ENCODE measurements at regions not wholly inside any gene's neighbourhood (a gene's known extent, or its start where the extent isn't known, plus 50 kb on each side); places are given as distances from the start of the nearest gene placed in this dataset.

- TF ChIP-seq, protein P1, sequence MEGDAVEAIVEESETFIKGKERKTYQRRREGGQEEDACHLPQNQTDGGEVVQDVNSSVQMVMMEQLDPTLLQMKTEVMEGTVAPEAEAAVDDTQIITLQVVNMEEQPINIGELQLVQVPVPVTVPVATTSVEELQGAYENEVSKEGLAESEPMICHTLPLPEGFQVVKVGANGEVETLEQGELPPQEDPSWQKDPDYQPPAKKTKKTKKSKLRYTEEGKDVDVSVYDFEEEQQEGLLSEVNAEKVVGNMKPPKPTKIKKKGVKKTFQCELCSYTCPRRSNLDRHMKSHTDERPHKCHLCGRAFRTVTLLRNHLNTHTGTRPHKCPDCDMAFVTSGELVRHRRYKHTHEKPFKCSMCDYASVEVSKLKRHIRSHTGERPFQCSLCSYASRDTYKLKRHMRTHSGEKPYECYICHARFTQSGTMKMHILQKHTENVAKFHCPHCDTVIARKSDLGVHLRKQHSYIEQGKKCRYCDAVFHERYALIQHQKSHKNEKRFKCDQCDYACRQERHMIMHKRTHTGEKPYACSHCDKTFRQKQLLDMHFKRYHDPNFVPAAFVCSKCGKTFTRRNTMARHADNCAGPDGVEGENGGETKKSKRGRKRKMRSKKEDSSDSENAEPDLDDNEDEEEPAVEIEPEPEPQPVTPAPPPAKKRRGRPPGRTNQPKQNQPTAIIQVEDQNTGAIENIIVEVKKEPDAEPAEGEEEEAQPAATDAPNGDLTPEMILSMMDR (IDR thresholded peaks at IDR 0.05; ENCODE audit: unreplicated experiment): no peak
- no peak overlapping the region for H3K27ac Mint-ChIP-seq
- H3K4me1 Mint-ChIP-seq: no peaks in the 10 kb centered on the region
- H3K36me3 Mint-ChIP-seq: no peaks in the 10 kb centered on the region
- H3K9me3 Mint-ChIP-seq: peaks cover 4% of the 10 kb centered on the region
- DNase-seq (ENCODE audit: low spot score in 2 of 2, unreplicated experiment in 2 of 2): no peak
- no peaks in the 10 kb centered on the region for H3K27me3 Mint-ChIP-seq (ENCODE audit: low read depth)
- no peak overlapping the region for H3K4me3 Mint-ChIP-seq
Observed at GRCh38 chr12:46671102-46671501, 154.7 kb downstream of the SLC38A4 start.

DNA sequence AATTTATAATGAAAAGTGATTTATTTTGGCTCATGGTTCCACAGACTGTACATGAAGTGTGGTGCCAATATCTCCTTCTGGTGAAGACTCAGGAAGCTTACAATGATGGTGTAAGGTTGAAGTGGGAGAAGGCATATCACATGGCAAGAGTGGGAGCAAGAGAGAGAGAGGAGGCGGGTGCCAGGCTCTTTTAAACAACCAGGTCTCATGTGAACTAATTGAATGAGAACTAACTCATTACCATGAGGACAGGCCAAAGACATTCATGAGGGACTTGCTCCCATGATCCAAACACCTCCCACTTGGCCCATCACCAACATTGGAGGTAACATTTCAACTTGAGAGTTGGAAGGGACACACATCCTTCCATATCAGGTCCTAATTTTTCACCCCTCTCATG lies 155.2 kb downstream of the SLC38A4 start:
- peaks cover 4% of the 10 kb centered on the region for H3K9me3 Mint-ChIP-seq
- no peaks in the 10 kb centered on the region for H3K27me3 Mint-ChIP-seq (ENCODE audit: low read depth)
- no peaks in the 10 kb centered on the region for H3K36me3 Mint-ChIP-seq
- no peak overlapping the region for H3K27ac Mint-ChIP-seq
- TF ChIP-seq, protein P1 (IDR thresholded peaks at IDR 0.05; ENCODE audit: unreplicated experiment): no peak
- DNase-seq (ENCODE audit: low spot score in 2 of 2, unreplicated experiment in 2 of 2): no peak
- no peaks in the 10 kb centered on the region for H3K4me1 Mint-ChIP-seq
- H3K4me3 Mint-ChIP-seq: no peak overlapping the region

GRCh38 chr12:46669720-46670119 lies 156.1 kb downstream of the SLC38A4 start:
- Mint-ChIP-seq H3K27ac (no peak overlapping the region), H3K9me3 (peaks cover 4% of the 10 kb centered on the region), H3K36me3 (no peaks in the 10 kb centered on the region), H3K4me1 (peaks cover 7% of the 10 kb centered on the region), H3K27me3 (ENCODE audit: low read depth) (no peaks in the 10 kb centered on the region), H3K4me3 (no peak overlapping the region)
- TF ChIP-seq, protein P1 (IDR thresholded peaks at IDR 0.05; ENCODE audit: unreplicated experiment): no peak
- no peak for DNase-seq (ENCODE audit: low spot score in 2 of 2, unreplicated experiment in 2 of 2)

DNA sequence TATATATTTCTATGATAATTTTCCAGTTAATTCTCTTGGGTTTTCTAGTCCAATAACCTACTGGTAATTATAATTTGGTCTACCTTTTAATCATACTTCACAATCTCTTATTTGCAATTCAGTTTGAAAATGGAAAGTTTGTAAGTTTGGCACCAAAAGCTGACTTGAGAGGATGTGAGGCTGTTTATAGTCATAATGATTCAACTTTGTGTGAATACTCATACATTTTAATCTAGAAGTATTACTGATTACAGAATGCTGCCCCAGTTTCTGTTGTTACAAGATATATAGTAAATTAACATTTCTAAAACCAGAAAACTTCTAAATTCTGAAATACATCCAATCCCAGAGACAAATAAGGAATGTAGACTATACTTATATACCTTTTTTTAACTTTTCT lies 158.2 kb downstream of the SLC38A4 start:
- no peaks in the 10 kb centered on the region for H3K27me3 Mint-ChIP-seq (ENCODE audit: low read depth)
- DNase-seq (ENCODE audit: low spot score in 2 of 2, unreplicated experiment in 2 of 2): no peak
- H3K9me3 Mint-ChIP-seq: peaks cover 4% of the 10 kb centered on the region
- TF ChIP-seq, protein P1 (IDR thresholded peaks at IDR 0.05; ENCODE audit: unreplicated experiment): no peak
- no peak overlapping the region for H3K27ac Mint-ChIP-seq
- H3K4me3 Mint-ChIP-seq: no peak overlapping the region
- peaks cover 15% of the 10 kb centered on the region for H3K4me1 Mint-ChIP-seq
- H3K36me3 Mint-ChIP-seq: no peaks in the 10 kb centered on the region

DNA sequence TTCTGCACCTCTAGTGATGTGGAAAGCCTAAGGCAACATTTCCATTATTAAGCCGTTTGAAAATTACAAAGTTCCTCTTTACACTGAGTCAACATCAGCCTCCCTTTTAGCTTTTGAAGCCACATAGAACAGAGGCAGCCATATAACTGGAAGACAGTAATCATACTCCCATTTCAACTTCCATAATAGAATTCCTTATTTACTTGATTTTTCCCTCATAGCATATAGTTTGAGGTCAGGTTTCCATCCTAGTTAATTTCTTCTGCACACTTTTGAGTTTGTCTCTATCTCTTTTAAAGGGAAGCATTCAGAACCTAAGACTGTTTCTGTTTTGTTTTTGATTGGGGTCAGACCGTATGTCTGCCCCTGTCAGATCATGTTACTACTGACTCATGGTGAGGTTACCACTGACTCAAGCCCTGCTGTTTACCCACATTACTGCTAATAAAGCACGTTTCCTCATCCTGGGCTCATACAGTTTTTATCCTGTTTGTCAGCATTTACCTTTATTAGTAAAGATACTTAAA lies 161.0 kb downstream of the SLC38A4 start:
- Mint-ChIP-seq H3K27me3 (ENCODE audit: low read depth) (no peaks in the 10 kb centered on the region), H3K36me3 (no peaks in the 10 kb centered on the region), H3K4me1 (peaks cover 32% of the 10 kb centered on the region), H3K9me3 (peaks cover under 1% of the 10 kb centered on the region), H3K4me3 (no peak overlapping the region), H3K27ac (no peak overlapping the region)
- TF ChIP-seq, protein P1 (IDR thresholded peaks at IDR 0.05; ENCODE audit: unreplicated experiment): no peak
- no peak for DNase-seq (ENCODE audit: low spot score in 2 of 2, unreplicated experiment in 2 of 2)

GRCh38 chr12:46663318-46663717 lies 162.5 kb downstream of the SLC38A4 start:
- Mint-ChIP-seq H3K4me1 (peaks cover 46% of the 10 kb centered on the region), H3K36me3 (no peaks in the 10 kb centered on the region), H3K27ac (no peak overlapping the region), H3K4me3 (no peak overlapping the region), H3K27me3 (ENCODE audit: low read depth) (no peaks in the 10 kb centered on the region), H3K9me3 (no peaks in the 10 kb centered on the region)
- TF ChIP-seq, protein P1 (IDR thresholded peaks at IDR 0.05; ENCODE audit: unreplicated experiment): no peak
- no peak for DNase-seq (ENCODE audit: low spot score in 2 of 2, unreplicated experiment in 2 of 2)
